Suprapubic skin (tissue), 4 donors: ENCODE measurements at regions not wholly inside any gene's neighbourhood (a gene's known extent, or its start where the extent isn't known, plus 50 kb on each side); places are given as distances from the start of the nearest gene placed in this dataset.

ENCODE experiments used
- DNase-seq, 2 donors: peaks; one replicate each; pipeline ENCODE4 v3.0.0-alpha.2; 2019; ENCODE audit warnings: low spot score in 2 of 2
- H3K27ac ChIP-seq: fragments of 200-600 bp; sonication (generic); one replicate; pipeline ENCODE4 v1.5.1; 2019
- H3K27me3 ChIP-seq: fragments of 200-600 bp; sonication (generic); one replicate; pipeline ENCODE4 v1.5.1; 2019
- H3K36me3 ChIP-seq: fragments of 200-600 bp; sonication (generic); one replicate; pipeline ENCODE4 v1.5.1; 2019
- H3K4me1 ChIP-seq: fragments of 200-600 bp; sonication (generic); one replicate; pipeline ENCODE4 v1.5.1; 2019
- H3K4me3 ChIP-seq: fragments of 200-600 bp; sonication (generic); one replicate; pipeline ENCODE4 v1.5.1; 2019; ENCODE audit warnings: mild to moderate bottlenecking
- H3K9me3 ChIP-seq: fragments of 200-600 bp; sonication (generic); one replicate; pipeline ENCODE4 v1.5.1; 2019
- EP300 ChIP-seq: sonication (generic); formaldehyde crosslinking; IDR thresholded peaks from one replicate; pipeline ENCODE4 v1.6.1; 2017; ENCODE audit warnings: antibody characterized with exemption
- POLR2A ChIP-seq, 2 donors: fragments of 450-650 bp; IDR thresholded peaks; one replicate each; pipeline ENCODE4 v1.6.1; 2017; ENCODE audit warnings: antibody characterized with exemption in 2 of 2, mild to moderate bottlenecking in 2 of 2, moderate library complexity in 2 of 2
- POLR2AphosphoS5 ChIP-seq, 3 donors: sonication (generic); formaldehyde crosslinking; IDR thresholded peaks; one replicate each; pipeline ENCODE4 v1.6.1; 2017; ENCODE audit warnings: antibody characterized with exemption in 3 of 3
- WGBS: methylation state at CpG from one replicate; pipeline ENCODE4 v1.1.5; 2018; 5-methylcytosine and 5-hydroxymethylcytosine counted together
- TF ChIP-seq, protein P1 (sequence below), 2 donors: fragments of 200-600 bp in 1 of 2; fragments of 450-650 bp in 1 of 2; sonication (generic) in 1 of 2; IDR thresholded peaks; one replicate each; pipeline ENCODE4 v1.5.1; 2016 to 2019; ENCODE audit warnings: antibody characterized with exemption in 2 of 2, mild to moderate bottlenecking in 1 of 2, moderate library complexity in 1 of 2

DNA sequence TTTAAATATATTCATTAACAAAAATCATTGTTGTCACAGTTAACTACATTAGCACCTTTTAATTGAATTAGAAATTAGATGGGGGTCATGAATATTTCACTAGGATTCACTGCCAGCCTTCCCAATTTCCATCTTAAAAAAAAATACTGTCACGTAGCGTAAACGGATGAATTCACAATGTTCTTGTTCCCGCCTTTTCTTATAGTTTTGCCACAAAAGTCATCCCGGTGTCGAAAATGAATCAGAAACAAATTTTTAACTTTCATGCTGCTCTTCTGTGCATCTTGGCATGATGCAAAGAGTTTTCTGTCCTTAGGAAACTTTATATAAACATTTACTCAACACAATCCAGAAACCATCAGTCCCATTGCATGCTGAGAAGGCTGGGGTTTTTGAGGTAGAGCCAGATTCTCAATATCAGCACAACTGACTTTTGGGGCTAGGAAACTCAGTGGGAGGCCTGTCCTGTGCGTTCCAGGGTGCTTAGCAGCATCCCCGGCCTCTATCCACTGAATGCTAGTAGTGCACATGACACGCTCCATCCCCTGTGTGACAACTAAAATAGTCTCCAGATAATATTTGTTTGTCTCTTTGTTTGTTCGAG is 252.9 kb upstream of the XYLT1 start:
- Histone ChIP-seq H3K36me3 (no peaks in the 10 kb centered on the region), H3K27me3 (no peaks in the 10 kb centered on the region), H3K4me1 (no peaks in the 10 kb centered on the region), H3K4me3 (no peak overlapping the region), H3K9me3 (no peaks in the 10 kb centered on the region), H3K27ac (no peak overlapping the region)
- TF ChIP-seq, protein P1, sequence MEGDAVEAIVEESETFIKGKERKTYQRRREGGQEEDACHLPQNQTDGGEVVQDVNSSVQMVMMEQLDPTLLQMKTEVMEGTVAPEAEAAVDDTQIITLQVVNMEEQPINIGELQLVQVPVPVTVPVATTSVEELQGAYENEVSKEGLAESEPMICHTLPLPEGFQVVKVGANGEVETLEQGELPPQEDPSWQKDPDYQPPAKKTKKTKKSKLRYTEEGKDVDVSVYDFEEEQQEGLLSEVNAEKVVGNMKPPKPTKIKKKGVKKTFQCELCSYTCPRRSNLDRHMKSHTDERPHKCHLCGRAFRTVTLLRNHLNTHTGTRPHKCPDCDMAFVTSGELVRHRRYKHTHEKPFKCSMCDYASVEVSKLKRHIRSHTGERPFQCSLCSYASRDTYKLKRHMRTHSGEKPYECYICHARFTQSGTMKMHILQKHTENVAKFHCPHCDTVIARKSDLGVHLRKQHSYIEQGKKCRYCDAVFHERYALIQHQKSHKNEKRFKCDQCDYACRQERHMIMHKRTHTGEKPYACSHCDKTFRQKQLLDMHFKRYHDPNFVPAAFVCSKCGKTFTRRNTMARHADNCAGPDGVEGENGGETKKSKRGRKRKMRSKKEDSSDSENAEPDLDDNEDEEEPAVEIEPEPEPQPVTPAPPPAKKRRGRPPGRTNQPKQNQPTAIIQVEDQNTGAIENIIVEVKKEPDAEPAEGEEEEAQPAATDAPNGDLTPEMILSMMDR (IDR thresholded peaks at IDR 0.05) = no peak
- no peak for TF ChIP-seq EP300
- no peak for TF ChIP-seq POLR2A (IDR thresholded peaks at IDR 0.05)
- DNase-seq = no peak
- WGBS = 84% methylated on average over 10 of the region's 10 CpGs

DNA sequence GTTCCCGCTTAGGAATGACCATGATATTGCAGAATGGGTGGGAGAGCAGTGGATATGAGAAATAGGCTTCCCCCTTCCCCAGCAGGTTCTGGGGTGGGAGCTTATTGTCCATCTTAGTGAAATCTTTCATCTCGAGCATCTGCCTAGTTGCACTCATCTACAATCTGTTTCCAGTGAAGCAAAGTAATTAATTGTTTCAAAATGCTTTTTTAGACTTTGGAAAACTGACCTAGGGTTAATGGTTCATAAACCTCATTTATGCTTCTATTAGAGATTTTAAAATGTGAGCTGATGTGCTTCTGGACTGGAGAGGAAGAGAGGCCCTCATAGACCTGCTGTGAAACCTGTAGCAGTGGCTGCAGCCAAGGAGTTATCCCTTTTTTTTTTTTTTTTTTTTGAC is 247.7 kb upstream of the XYLT1 start:
- Histone ChIP-seq H3K27ac (no peak overlapping the region), H3K9me3 (no peaks in the 10 kb centered on the region), H3K4me3 (no peak overlapping the region), H3K36me3 (no peaks in the 10 kb centered on the region), H3K4me1 (no peaks in the 10 kb centered on the region), H3K27me3 (peaks cover 9% of the 10 kb centered on the region)
- DNase-seq = no peak
- WGBS = 83% methylated on average over 2 of the region's 2 CpGs
- TF ChIP-seq EP300 (no peak), POLR2AphosphoS5 (IDR thresholded peaks at IDR 0.05) (no peak), POLR2A (IDR thresholded peaks at IDR 0.05) (no peak)
- TF ChIP-seq, protein P1 (IDR thresholded peaks at IDR 0.05) = no peak

DNA sequence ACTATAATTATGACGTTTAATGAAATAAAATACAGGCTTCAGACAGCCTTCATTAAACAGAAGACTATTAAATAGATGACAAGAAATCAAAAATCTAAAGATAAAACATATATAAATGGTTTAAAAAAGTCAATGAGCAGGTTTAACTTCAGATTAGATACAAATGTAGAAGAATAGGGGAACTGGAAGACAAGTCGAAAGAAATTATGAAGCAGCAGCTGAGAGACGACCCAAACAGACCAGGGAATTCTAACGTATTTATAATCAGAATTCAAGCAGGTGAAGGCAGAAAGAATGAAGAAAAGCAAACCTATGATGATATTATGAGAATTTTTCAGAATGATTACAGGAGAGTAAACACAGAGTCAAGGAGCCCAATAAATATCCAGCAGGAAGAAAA is 235.1 kb upstream of the XYLT1 start:
- Histone ChIP-seq H3K9me3 (no peaks in the 10 kb centered on the region), H3K36me3 (no peaks in the 10 kb centered on the region), H3K4me3 (no peak overlapping the region), H3K4me1 (no peaks in the 10 kb centered on the region), H3K27me3 (no peaks in the 10 kb centered on the region), H3K27ac (no peak overlapping the region)
- 94% methylated on average over 4 of the region's 4 CpGs for WGBS
- DNase-seq = no peak
- no peak for TF ChIP-seq POLR2A (IDR thresholded peaks at IDR 0.05)
- TF ChIP-seq POLR2AphosphoS5 (IDR thresholded peaks at IDR 0.05) = no peak
- TF ChIP-seq, protein P1 (IDR thresholded peaks at IDR 0.05) = no peak
- no peak for TF ChIP-seq EP300

DNA sequence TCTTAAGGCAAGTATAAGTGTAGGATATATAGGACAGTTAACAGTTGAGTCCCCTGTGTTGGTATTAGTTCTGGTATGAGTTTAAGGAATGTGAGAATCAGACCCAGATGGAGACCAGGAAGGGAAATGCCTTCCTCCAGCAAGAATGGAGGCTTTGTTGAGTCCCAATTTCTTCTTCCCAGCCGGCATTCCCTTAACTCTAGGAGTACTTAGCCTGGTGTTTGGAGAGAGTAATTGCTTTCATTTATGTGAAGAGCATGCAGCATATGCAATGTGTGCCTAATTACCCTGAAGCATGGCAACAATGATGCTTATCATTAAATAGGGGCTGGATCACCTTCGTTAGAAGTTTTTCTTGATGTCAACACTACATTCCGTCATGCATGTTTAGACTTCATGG is 225.9 kb upstream of the XYLT1 start:
- no peak for TF ChIP-seq EP300
- TF ChIP-seq POLR2A (IDR thresholded peaks at IDR 0.05) = no peak
- TF ChIP-seq, protein P1 (IDR thresholded peaks at IDR 0.05) = no peak
- TF ChIP-seq POLR2AphosphoS5 (IDR thresholded peaks at IDR 0.05) = no peak
- Histone ChIP-seq H3K27me3 (peaks cover 10% of the 10 kb centered on the region), H3K4me1 (no peaks in the 10 kb centered on the region), H3K36me3 (no peaks in the 10 kb centered on the region), H3K4me3 (no peak overlapping the region), H3K9me3 (no peaks in the 10 kb centered on the region), H3K27ac (no peak overlapping the region)
- no peak for DNase-seq
- WGBS = 36% methylated on average over 3 of the region's 3 CpGs

DNA sequence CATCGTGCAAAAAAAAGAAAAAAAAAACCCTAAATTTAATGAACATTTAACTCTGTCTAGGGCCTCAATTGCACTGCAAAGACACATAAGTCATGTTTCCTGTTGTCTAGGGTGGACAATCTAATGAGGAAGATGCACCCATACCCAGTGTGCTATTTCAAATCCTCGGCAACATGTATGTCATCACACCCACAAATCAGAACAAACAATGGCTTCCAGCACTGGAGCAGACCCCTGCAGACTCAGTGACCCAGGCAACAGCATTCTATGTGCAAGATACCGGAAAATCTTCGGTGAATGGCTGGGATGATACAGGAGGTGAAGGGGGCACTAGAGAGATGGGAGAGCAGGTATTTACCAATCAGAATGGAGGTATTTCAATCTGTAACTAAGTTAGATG is 221.7 kb upstream of the XYLT1 start:
- WGBS = 88% methylated on average over 4 of the region's 4 CpGs
- Histone ChIP-seq H3K27me3 (no peaks in the 10 kb centered on the region), H3K4me1 (peaks cover 6% of the 10 kb centered on the region), H3K27ac (no peak overlapping the region), H3K4me3 (no peak overlapping the region), H3K36me3 (no peaks in the 10 kb centered on the region), H3K9me3 (no peaks in the 10 kb centered on the region)
- no peak for DNase-seq
- TF ChIP-seq, protein P1 (IDR thresholded peaks at IDR 0.05) = no peak
- TF ChIP-seq POLR2A (IDR thresholded peaks at IDR 0.05) = no peak
- TF ChIP-seq POLR2AphosphoS5 (IDR thresholded peaks at IDR 0.05) = no peak
- no peak for TF ChIP-seq EP300
